ENCODE measurements at regions not wholly inside any gene's neighbourhood (a gene's known extent, or its start where the extent isn't known, plus 50 kb on each side); places are given as distances from the start of the nearest gene placed in this dataset.

- no peak for DNase-seq (ENCODE audit: low read depth)
- TF ChIP-seq, protein P1, sequence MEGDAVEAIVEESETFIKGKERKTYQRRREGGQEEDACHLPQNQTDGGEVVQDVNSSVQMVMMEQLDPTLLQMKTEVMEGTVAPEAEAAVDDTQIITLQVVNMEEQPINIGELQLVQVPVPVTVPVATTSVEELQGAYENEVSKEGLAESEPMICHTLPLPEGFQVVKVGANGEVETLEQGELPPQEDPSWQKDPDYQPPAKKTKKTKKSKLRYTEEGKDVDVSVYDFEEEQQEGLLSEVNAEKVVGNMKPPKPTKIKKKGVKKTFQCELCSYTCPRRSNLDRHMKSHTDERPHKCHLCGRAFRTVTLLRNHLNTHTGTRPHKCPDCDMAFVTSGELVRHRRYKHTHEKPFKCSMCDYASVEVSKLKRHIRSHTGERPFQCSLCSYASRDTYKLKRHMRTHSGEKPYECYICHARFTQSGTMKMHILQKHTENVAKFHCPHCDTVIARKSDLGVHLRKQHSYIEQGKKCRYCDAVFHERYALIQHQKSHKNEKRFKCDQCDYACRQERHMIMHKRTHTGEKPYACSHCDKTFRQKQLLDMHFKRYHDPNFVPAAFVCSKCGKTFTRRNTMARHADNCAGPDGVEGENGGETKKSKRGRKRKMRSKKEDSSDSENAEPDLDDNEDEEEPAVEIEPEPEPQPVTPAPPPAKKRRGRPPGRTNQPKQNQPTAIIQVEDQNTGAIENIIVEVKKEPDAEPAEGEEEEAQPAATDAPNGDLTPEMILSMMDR (conservative IDR thresholded peaks at IDR 0.05; ENCODE audit: low read depth, low read length), result no peak
- no peak overlapping the region for H3K4me3 ChIP-seq (ENCODE audit: low read length)
These were observed 248.5 kb downstream of the TMEM182 start for GRCh38 chr2:103010306-103010705.

- no peak overlapping the region for H3K4me3 ChIP-seq (ENCODE audit: low read length)
- DNase-seq (ENCODE audit: low read depth), result no peak
- TF ChIP-seq, protein P1 (conservative IDR thresholded peaks at IDR 0.05; ENCODE audit: low read depth, low read length), result no peak
These were observed 248.9 kb downstream of the TMEM182 start for GRCh38 chr2:103010751-103011150.

GRCh38 chr2:103012590-103012989, 250.8 kb downstream of the TMEM182 start:
- no peak for DNase-seq (ENCODE audit: low read depth)
- no peak overlapping the region for H3K4me3 ChIP-seq (ENCODE audit: low read length)
- TF ChIP-seq, protein P1 (conservative IDR thresholded peaks at IDR 0.05; ENCODE audit: low read depth, low read length), result no peak

DNA sequence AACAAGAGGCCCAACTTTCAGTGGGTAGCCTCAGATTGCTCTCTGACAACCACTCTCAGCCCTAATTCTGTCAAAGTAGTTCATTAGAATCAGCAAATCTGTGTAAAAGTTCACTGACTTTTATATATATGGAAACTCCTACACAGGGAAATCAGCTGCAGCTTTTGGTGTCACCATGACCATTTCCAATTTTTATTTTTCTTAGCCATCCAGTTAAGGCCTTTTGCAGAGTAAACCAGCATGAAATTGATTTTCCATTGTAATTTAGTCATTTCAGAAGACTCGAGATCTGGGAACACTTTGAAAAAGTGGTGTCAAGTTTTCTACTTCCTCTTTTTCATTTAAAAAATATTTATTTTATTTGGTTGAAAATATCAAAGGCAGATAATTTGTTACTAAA, 263.2 kb downstream of the TMEM182 start:
- DNase-seq (ENCODE audit: low read depth), result no peak
- no peak overlapping the region for H3K4me3 ChIP-seq (ENCODE audit: low read length)
- TF ChIP-seq, protein P1 (conservative IDR thresholded peaks at IDR 0.05; ENCODE audit: low read depth, low read length), result no peak

- DNase-seq (ENCODE audit: low read depth), result no peak
- TF ChIP-seq, protein P1 (conservative IDR thresholded peaks at IDR 0.05; ENCODE audit: low read depth, low read length), result no peak
- no peak overlapping the region for H3K4me3 ChIP-seq (ENCODE audit: low read length)
These were observed 266.4 kb downstream of the TMEM182 start for GRCh38 chr2:103028181-103028580.

Data from retinal pigment epithelial cell (primary cell).